ENCODE measurements at regions not wholly inside any gene's neighbourhood (a gene's known extent, or its start where the extent isn't known, plus 50 kb on each side); places are given as distances from the start of the nearest gene placed in this dataset.

DNA sequence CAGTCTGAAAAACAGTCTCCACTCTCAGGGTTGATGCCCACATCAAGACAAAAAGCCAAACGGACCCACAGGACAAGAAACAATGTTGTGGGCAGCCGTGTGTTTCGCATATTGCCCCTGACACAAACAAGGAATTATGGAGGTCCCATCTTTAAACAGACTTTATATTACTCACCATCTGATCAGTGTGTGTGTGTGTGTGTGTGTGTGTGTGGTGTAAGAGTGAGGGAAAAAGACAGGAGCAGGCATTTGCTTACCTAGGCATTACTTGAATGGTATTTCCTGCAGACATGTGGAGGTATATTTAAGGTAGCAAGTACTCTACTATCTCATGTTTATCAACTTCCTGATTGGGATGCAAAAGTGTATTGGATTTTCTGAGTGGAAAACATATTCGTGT lies 136.3 kb downstream of the TMCO5A start:
- no peak for TF ChIP-seq EZH2 (IDR thresholded peaks at IDR 0.05; ENCODE audit: borderline replicate concordance, insufficient read depth, low read depth, low read length, poor library complexity, severe bottlenecking)
- no peak for TF ChIP-seq CTCF (IDR thresholded peaks at IDR 0.05)
- DNase-seq (no peak), ATAC-seq (ENCODE audit: low read depth) (no peak)
- ChIA-PET CTCF (no interaction called here), POLR2A (no interaction called here)
- Mint-ChIP-seq H3K9me3 (ENCODE audit: insufficient read depth) (no peaks in the 10 kb centered on the region), H3K4me3 (no peak overlapping the region), H3K27me3 (peaks cover 4% of the 10 kb centered on the region), H3K4me1 (peaks cover 41% of the 10 kb centered on the region), H3K27ac (no peak overlapping the region)
- no peak overlapping the region for H3K4me2 ChIP-seq (replicated peaks; ENCODE audit: low read depth, low read length, poor library complexity, severe bottlenecking)
- intact Hi-C loops (cut with micrococcal nuclease) = no loop called here
- H3K36me3 ChIP-seq (replicated peaks in 1 of 2; ENCODE audit: control extremely low read depth in 1 of 2, control insufficient read depth in 1 of 2, extremely low read depth in 1 of 2, insufficient read depth in 2 of 2, low read length in 1 of 2) = no peaks in the 10 kb centered on the region
- H3K9ac ChIP-seq (ENCODE audit: low read length) = no peak overlapping the region
- no peaks in the 10 kb centered on the region for H3K9me3 ChIP-seq (ENCODE audit: control extremely low read depth in 1 of 3, control insufficient read depth in 2 of 3, insufficient read depth in 1 of 3, low read length in 2 of 3)
- H3K27ac ChIP-seq (ENCODE audit: low read length in 2 of 2) = no peak overlapping the region
- H4K20me1 ChIP-seq (ENCODE audit: control insufficient read depth, insufficient read depth, low read length, poor library complexity, severe bottlenecking) = no peaks in the 10 kb centered on the region
- H3K27me3 ChIP-seq (replicated peaks in 1 of 4; ENCODE audit: control extremely low read depth in 1 of 4, control insufficient read depth in 3 of 4, insufficient read depth in 4 of 4, low read length in 3 of 4) = peaks cover 0 to 12% (median 0%) of the 10 kb centered on the region in 4 experiments
- no peaks in the 10 kb centered on the region for H3K79me2 ChIP-seq (ENCODE audit: control insufficient read depth, insufficient read depth, low read length)
- peaks cover 17 to 27% of the 10 kb centered on the region in 2 donors for H3K4me1 ChIP-seq (ENCODE audit: control insufficient read depth in 2 of 2, insufficient read depth in 2 of 2, low read length in 2 of 2)
- 95% methylated on average over 3 of the region's 4 CpGs for WGBS (ENCODE audit: insufficient coverage)
- no peak overlapping the region for H2AFZ ChIP-seq (ENCODE audit: insufficient read depth, low read depth, low read length, poor library complexity, severe bottlenecking)
- H3K4me3 ChIP-seq (ENCODE audit: control extremely low read depth in 1 of 5, extremely low read depth in 1 of 5, insufficient read depth in 1 of 5, low read depth in 2 of 5, low read length in 4 of 5) = no peak overlapping the region

DNA sequence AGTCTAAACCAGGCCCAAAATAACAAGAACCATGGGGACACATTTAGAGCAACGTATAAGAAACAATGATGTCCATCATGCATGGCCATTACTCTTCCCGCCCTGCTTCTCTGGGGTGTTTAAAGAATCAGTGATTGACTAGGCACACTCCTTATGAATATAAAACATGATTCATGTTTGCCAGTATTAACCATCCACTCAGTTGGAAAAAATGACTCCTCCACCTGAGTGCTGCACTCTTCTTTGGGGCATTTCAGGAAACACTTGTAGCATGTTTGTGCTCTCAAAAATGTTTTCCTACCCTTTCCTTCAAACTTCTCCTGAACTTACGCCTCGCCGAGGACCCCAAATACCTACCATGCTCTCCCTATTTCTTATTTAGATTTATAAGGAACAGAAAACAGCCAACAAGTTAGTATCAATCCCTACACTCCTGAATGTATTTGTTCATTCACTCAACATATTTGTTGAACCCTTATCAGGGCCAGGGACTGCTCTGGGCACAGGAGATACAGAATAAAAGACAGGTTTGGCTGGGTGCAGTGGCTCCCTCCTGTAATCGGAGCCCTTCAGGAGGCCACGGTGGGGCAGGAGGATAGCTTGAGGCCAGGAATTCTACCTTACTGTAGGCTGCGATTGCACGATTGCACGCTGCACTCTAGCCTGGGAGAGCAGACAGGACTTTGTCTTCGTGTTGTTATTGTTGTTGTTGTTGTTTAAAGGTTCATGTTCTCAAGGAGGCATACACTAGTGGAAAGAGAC lies 137.0 kb downstream of the TMCO5A start:
- H3K9me3 Mint-ChIP-seq (ENCODE audit: insufficient read depth) = no peaks in the 10 kb centered on the region
- 94% methylated on average over 6 of the region's 11 CpGs for WGBS (ENCODE audit: insufficient coverage)
- H3K4me2 ChIP-seq (replicated peaks; ENCODE audit: low read depth, low read length, poor library complexity, severe bottlenecking) = no peak overlapping the region

More for the DNA sequence above, 137.0 kb downstream of the TMCO5A start:
- ATAC-seq (ENCODE audit: low read depth) = no peak
- Histone ChIP-seq H4K20me1 (ENCODE audit: control insufficient read depth, insufficient read depth, low read length, poor library complexity, severe bottlenecking) (no peaks in the 10 kb centered on the region), H3K36me3 (replicated peaks in 1 of 2; ENCODE audit: control extremely low read depth in 1 of 2, control insufficient read depth in 1 of 2, extremely low read depth in 1 of 2, insufficient read depth in 2 of 2, low read length in 1 of 2) (no peaks in the 10 kb centered on the region), H3K79me2 (ENCODE audit: control insufficient read depth, insufficient read depth, low read length) (no peaks in the 10 kb centered on the region), H2AFZ (ENCODE audit: insufficient read depth, low read depth, low read length, poor library complexity, severe bottlenecking) (no peak overlapping the region), H3K4me3 (ENCODE audit: control extremely low read depth in 1 of 5, extremely low read depth in 1 of 5, insufficient read depth in 1 of 5, low read depth in 2 of 5, low read length in 4 of 5) (no peak overlapping the region), H3K27me3 (replicated peaks in 1 of 4; ENCODE audit: control extremely low read depth in 1 of 4, control insufficient read depth in 3 of 4, insufficient read depth in 4 of 4, low read length in 3 of 4) (peaks cover 0 to 12% (median 0%) of the 10 kb centered on the region in 4 experiments), H3K9me3 (ENCODE audit: control extremely low read depth in 1 of 3, control insufficient read depth in 2 of 3, insufficient read depth in 1 of 3, low read length in 2 of 3) (no peaks in the 10 kb centered on the region), H3K4me1 (ENCODE audit: control insufficient read depth in 2 of 2, insufficient read depth in 2 of 2, low read length in 2 of 2) (peaks cover 17 to 27% of the 10 kb centered on the region in 2 donors), H3K27ac (ENCODE audit: low read length in 2 of 2) (no peak overlapping the region), H3K9ac (ENCODE audit: low read length) (no peak overlapping the region)
- no peak overlapping the region for H3K27ac Mint-ChIP-seq
- CTCF ChIA-PET = no interaction called here
- POLR2A ChIA-PET = no interaction called here
- intact Hi-C loops (cut with micrococcal nuclease) = no loop called here
- peaks cover 47% of the 10 kb centered on the region for H3K4me1 Mint-ChIP-seq
- peak overlapping the region; percentile 90 for H3K4me3 Mint-ChIP-seq
- TF ChIP-seq CTCF (IDR thresholded peaks at IDR 0.05) (no peak), EZH2 (IDR thresholded peaks at IDR 0.05; ENCODE audit: borderline replicate concordance, insufficient read depth, low read depth, low read length, poor library complexity, severe bottlenecking) (no peak)
- DNase-seq = no peak
- H3K27me3 Mint-ChIP-seq = no peaks in the 10 kb centered on the region
